GM19463 (cell line): ENCODE measurements at regions not wholly inside any gene's neighbourhood (a gene's known extent, or its start where the extent isn't known, plus 50 kb on each side); places are given as distances from the start of the nearest gene placed in this dataset.
"Not testable (repeated sequence)": the region's sequence is repeated elsewhere in the genome, so short reads cannot be mapped to it uniquely, and the experiment has no call there.

Source experiments
- ATAC-seq: cut with Tn5 transposase; IDR thresholded peaks from one replicate; pipeline ENCODE4 v1.9.1; 2021; ENCODE audit warnings: mild to moderate bottlenecking, moderate library complexity; ENCODE audit not compliant: unreplicated experiment

DNA sequence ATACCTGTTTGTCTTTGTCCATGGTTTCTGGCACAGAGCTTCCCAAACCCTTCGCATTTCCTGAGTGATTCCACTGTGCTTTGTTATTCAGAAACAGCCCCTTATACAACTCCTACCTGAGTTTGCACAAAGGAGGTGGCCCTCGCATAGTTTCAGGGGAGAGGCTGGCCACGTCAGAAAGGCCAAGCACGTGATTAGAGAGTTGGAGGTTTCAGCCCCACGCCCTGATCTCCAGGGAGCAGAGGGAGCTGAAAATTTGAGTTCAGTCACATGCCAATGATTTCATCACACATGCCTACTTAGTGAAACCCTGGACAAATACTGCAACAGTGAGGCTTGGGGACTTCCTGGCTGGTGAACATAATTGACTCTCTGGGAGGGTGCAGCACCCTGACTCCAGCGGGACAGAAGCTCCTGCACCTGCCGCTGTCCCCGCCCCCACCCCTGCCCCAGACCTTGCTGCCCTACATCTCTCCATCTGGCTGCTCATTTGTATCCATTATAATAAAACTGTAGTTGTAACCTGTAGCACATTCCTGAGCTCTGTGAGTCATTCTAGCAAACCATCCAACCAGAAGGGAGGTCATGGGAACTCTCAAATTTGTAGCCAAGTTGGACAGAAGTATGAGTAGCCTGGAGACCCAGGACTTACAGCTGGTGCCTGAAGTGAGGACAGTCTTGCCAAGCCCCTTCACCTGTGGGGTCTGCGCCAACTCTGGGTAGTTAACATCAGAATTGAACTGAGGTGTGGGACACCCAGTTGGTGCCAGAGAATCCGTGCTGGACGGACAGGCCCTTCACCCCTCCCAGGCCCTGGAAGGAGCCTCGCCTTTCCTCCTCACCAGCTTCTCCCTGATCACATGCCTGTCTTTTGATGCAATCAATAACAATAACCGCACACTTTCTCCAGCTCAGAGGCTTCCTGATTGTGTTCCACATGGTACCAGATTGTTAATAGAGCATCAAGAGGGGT lies 224.3 kb downstream of the ANAPC1 start:
- ATAC-seq, result no peak

DNA sequence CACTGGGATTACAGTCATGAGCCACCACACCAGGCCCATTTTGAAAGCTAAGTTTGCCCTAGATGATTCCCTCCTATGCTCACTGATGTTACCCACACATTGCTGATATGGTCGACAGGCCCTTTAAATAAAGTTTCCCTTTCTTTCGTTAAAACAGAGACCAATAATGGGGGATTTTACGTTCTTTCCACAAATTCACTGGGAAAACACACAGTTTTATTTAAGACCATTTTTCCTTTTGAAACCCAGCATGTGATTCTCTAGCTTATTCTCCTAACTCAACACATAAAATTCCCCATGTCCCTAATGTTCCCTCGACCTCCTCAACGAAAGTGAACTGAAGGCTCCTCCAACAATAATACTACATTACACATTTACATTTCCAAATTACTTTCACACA lies 223.2 kb downstream of the ANAPC1 start:
- ATAC-seq, result no peak

DNA sequence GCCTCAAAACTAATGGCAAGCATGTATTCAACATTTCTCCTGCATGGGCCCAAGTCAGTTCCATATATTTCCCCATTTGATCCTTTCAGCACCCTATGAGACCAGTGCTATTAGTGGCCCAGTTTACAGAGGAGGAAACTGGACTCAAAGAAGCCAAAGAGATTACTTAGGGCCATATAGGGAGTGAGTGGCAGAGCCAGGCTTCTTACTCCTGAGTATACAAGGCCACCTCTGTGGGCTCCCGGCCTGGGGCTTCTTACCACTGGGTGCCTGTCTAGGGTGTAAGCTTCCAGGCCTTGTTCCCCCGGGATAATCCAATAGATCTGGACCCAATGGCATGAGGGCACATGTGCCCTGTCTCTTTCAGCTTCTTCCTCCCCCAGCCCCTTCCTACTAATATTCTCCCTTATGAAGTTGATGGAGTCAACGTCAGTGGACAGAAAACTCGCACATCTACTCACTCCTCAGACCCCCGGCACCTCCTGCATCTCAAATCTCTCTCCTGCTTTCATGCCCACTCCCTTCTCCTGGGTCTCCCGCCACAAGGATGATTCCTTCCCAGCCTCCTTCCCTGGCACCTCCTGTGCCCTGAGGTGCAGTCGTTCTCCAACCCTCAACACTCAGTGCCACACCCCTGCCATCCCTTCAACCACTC lies 222.6 kb downstream of the ANAPC1 start:
- ATAC-seq, result no peak

DNA sequence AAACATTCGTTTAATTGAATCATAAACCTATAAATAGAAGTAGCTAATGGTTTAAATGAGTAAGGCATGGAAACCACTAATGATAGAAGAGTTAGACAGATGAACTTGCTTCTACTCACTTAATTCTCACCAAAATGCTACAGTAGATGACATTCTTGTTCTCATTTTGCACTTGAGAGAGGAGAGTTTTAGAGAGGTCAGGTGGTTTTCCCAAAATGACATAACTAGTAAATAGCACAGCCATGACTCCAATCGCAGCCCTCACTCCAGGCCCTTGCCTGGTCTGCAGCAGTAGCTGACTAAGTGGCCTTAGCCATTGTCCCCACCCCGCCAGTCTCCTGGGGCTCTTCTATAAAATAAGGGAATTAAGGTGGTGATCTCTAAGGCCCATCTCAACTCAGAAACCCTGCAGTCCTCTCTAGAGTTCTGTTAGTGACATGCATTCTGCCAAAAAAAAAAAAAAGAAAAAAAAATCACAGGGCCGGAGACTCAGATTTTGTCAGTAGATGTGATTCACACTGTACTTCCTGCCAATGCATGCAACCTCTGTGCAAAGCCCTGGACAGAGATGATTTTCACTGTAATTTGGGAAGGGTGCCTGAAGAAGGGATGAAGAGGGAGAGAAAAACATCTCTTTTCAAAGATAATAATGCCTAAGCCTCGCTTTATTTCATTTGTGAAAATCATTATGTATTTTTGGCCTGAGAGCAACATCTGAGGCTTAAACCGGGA lies 221.8 kb downstream of the ANAPC1 start:
- ATAC-seq, result no peak

DNA sequence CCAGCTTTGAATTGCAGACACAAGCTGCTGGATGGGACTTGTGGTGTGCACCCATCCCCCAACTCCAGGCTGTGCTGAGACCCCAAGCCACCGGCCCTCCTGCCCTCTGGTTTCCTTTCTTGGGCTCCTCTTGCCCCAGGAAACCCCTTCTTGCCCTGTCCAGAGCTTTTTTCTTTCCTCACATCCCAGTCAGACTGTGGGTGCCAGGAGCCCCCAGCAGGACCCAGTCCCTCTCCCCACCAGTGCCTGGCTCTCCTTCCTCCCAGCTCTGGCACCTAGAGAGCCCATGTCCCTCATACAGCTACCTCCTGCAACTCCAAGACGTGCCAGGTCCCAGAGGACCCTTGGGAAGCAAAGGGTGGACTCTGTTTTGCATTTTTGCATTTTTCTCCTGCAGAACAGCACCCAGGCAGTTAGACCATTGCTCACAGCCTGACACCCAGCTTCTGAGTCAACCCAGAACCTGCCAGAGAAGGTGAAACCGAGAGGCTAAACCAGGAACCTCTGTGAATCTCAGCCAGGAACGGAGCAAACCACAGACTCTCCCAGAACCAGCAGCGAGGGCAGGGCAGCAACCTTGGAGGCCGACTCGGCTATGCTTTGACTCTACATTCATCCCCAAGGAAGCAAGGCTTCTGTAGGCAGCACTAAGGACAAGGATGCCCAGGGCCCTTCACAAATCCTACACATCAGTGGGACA lies 221.1 kb downstream of the ANAPC1 start:
- peak; percentile 67 for ATAC-seq

DNA sequence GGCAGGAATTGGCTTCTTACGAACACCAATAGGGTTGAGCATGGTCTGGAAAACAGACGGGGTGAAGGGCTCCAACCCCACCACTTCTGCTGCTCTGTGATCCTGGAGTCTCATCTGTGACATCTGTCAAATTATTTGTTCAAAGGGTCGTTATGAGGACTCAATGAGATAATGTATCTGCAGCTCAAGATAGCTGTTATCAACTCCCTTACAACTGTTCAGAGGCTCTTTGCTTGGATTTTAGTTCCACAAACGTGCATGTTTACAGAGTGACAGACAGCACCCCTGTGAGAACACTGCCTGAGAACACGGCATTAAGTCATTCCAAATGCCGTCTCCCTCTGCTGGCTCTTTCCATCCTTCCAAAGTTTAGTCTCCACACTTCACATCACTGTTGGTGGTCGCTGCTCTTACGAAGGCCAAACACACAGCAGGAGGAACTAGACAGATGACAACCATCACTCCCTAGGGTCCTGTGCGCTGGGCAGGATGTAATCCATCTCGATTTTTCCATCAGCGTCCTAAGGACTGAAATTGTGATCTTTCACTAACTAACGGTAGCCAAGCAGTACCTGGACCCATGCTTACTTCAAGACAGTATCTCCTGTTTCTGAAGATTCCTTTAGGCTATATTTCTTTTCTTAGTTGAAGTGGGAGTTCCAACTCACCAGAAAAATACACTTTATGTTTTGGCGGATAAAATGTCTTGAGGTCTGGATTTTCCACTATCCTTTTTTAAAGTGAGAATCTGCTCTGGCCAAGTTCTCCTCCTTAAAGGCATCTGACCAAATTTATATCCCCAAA lies 220.3 kb downstream of the ANAPC1 start:
- ATAC-seq, result no peak

DNA sequence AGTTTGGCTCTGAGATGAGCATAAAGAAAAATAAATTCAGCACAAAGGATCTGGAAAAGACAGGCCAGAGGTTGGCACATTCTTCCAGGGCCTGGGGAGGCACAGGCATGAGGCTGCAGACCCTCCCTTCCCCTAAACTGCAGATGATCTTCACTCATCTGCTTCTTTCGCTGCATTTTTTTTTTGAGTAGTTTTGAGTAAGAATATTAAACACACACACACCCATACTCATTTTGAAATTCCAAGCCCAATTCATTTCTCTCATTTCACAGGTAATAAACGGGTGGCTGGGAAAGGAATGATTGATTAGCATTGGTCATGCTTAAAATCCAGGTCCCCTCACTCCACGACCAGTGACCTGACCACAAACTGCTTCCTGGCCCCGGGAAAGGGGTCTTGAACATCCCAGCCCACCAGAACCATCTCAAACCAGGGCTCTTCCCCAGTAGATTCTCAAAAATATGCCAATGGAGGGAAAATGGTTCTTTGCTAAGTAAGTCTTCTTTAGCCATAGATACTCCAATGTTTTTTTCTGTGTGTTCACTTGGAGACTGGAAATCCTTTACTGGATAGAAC lies 219.6 kb downstream of the ANAPC1 start:
- ATAC-seq, result no peak

DNA sequence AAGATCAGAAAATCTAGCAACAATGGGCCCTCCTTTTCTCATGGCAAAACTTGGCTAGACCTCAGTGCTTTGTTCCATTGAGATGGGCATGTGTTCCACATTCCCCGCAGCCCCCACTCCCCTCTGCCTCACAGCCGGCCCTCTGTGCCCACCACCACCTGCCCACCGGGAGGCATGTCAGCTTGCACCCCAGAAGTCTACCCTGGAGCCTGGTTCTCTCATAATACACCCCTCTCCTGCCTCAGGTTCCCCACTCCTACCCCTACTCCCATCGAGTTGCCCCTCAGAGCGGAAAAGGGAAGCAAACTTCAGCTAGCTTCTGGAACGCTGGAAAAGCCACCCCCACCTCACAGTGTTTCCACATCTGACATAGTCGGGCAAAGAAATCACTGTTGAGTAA lies 219.0 kb downstream of the ANAPC1 start:
- no peak for ATAC-seq

DNA sequence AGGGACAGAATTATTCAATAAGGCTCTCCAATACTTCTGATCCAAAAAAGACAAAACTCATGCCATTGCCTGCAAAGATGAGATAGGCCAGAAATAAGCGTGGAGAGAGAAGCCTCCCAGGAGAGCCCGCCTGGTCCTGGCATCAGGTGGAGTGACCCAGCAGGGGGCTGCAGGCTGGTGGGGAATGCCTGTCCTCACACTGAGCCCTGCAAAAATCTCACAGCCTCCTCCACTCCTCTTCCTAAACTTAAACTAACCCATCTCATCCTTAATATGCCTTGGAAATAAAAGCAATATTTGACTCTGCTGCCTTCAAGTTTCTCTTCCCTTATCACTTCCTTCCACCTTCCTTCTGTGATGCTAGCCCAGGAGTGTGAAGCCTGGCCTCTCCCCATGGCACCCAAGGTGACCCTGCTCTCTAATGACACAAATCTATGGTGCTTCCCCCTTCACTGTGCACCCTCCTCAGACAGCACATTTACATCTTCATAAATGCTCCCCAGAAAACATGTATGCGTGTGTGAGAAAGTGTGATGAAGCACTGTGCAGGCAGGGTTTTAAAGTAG lies 218.4 kb downstream of the ANAPC1 start:
- ATAC-seq, result no peak

DNA sequence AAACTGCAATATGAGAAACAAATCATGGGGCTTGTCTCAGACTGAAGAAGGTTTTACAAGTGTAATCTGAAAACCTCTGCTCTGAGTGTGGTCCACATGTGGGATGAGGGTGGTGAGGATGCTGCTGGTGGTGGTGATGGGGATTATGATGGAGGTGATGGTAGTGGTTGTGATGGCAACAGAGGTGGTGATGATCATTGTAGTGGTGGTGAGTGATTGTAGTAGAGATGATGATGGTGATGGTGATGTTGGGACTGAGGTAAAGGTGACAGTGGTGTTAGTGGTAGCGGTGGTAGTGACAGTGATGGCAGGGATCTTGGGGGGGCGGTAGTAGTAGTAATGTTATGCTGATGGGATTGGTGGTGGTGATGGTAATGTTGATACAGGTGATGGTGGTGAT lies 217.8 kb downstream of the ANAPC1 start:
- no peak for ATAC-seq

DNA sequence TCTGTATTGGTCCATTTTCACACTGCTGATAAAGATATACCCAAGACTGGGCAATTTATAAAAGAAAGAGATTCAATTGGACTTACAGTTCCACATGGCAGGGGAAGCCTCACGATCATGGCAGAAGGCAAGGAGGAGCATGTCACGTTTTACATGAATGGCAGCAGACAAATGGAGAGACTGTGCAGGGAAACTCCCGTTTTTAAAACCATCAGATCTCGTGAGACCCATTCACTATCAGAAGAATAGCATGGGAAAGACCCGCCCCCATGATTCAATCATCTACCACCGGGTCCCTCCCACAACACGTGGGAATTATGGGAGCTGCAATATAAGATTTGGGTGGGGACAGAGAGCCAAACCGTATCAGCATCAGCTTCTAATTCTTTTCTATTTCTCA lies 217.0 kb downstream of the ANAPC1 start:
- no peak for ATAC-seq

DNA sequence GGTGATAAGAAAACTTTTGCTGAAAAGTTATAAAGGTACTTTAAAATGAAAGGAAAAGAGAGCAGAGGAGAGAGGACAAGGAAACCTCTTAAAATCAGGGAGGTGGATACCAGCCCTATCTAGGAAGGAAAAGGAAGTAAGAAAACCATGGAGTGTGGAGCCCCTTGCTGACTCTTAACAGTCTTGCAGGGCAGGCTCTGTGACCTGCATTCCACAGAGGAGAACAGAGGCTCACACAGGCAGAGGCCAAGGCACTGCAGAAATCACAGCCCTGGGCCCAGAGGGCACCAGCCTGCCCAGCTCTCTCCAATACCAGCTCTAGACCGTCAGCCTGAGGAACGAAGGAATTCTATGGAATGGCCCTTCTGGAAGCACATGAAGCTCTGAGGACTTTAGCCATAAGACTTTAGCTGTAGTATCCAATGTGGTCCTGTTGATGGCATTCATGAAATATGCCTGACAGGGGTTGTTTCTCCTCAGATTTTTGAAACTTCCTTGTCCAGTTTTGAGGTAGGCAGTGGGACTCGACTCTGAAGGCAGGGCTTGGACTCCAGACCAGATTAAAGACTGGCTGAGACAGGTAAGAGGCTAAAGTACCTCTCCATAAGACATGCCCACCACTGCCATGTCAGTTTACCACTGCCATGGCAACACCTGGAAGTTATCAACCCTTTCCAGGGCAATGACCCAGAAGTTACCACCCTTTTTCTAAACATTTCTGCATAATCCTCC lies 216.3 kb downstream of the ANAPC1 start:
- no peak for ATAC-seq

DNA sequence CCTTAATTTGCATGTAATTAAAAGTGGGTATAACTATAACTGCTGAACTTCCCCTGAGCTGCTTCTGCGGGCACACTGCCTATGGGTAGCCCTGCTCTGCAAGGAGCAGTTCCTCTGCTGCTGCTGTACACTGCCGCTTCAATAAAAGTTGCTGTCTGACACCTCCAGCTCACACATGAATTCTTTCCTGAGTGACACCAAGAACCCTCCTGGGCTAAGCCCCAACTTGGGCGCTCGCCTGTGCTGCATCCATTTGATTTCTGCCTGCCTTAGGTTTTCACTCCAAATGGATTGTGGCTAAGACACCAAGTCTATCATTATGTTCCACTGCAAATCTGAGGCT lies 215.7 kb downstream of the ANAPC1 start:
- no peak for ATAC-seq

DNA sequence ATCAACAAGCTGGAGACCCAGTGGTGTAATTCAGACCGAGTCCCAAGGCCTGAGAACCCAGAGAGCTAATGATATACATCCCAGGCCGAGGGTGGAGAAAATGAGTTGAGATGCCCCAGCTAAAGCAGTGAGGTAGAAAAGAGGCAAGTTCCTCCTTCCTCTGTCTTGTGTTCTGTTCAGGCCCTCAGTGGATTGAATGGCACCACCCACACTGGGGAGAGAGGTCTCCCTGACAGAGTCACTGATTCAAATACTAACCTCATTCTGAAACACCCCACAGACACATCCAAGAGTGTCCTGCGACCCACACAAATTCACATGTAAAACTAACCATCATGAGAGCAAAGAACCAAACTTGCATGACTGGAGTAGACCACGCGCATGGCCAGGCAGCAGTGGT lies 215.3 kb downstream of the ANAPC1 start:
- ATAC-seq, result no peak

DNA sequence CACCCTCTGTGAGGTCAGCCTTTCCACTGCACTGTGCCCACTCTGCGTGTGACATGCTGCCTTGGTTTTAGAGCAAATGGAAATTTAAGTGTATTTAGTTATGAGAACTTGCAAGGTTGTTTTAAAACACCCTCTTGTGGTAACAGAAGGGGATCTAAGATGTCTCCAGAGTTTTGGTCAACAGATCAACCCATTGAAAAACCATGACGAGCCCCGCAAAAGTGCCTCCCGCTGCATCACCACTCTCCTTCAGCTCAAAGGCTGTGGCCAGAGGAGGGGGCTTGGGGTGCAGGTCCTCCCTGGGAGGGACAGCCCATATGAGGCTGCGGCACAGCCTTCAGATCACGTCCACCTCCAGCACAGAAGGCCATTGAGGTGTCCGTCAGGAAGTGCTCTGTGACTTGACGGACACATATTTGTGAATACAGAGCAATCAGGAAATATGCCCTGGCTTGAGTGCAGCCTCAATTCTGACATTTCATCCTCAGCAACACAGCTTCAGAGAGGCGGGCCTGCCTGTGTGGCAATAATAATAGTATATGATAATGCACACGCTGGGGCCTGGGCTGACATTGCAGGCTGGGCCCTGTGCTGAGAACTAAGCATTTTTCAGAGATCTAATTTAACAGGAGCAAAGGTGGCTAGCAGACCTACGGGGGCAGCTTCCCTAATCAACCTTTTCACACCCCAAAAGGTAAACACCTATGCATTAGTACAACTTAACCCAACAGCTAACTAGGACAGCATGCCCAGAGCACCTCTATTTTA lies 213.9 kb downstream of the ANAPC1 start:
- ATAC-seq, result no peak

DNA sequence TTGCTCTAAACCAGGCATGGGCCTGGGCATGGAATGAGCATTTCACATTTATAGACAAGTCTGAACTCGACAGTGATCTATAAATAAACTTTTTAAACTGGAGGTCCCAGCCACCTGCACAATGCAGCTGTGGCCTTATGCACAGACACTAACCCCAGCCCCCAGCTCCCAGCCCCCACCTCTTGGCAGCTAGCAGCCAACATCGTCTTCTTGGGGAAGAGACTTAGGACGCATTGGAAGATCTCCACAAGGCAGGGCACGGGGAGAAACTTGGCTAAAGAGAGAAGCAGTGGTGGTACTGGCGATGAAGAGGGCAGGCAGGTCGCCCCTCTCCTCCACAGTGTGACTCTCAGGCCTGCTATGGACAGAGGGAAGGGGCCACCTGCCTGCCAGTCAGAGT lies 213.2 kb downstream of the ANAPC1 start:
- no peak for ATAC-seq

DNA sequence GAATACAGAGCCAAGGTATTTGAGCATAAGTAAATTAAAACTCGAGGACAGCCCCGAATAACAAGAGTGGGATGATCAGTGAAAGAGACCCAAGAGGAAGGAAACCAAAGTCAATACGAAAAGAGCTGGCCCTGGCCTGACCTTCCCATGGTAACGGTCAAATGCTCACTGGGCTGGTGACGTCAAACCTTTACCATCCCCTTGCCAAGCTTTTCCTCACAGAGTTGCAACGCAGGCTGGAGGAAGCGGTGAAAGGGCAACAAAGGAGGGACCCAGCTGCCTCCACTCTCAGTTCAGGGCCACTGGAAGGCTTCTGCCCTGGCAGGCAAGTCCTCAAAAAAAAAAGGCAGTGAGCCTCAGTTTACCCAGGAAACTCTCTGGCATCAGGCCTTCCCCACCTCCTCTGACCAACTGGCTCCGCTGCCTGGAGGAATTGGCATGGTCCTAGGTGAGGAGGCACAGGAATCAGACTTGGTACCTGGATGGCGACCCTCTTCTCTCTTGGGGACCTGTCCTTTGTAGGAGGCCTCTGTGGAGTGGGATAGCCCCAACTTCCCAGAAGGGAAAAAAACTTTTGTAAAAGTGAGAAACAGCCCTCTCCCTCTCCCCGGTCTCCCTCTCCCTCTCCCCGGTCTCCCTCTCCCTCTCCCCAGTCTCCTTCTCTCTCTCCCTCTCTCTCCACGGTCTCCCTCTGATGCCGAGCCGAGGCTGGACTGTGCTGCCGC lies 212.4 kb downstream of the ANAPC1 start:
- no peak for ATAC-seq

DNA sequence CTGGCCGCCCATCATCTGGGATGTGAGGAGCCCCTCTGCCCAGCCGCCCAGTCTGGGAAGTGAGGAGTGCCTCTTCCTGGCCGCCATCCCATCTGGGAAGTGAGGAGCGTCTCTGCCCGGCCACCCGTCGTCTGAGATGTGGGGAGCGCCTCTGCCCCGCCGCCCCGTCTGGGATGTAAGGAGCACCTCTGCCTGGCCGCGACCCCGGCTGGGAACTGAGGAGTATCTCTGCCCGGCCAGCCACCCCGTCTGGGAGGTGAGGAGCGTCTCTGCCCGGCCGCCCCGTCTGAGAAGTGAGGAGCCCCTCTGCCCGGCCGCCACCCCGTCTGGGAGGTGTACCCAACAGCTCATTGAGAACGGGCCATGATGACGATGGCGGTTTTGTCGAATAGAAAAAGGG lies 211.4 kb downstream of the ANAPC1 start:
- not testable (repeated sequence) for ATAC-seq
